Astrocyte of the cerebellum (primary cell): ENCODE measurements at regions not wholly inside any gene's neighbourhood (a gene's known extent, or its start where the extent isn't known, plus 50 kb on each side); places are given as distances from the start of the nearest gene placed in this dataset.

Experiments
- DNase-seq: peaks from one replicate; pipeline ENCODE4 v3.0.0-alpha.2; 2011; ENCODE audit warnings: low read depth
- H3K4me3 ChIP-seq: 2 replicates; pipeline ENCODE4 v1.5.1; 2011; ENCODE audit warnings: mild to moderate bottlenecking, low read depth, low read length, moderate library complexity
- in situ Hi-C: cut with HindIII; loops from 2 replicates; pipeline ENCODE4 v1.10.0; 2017; ENCODE audit warnings: low sequenced_read_pairs
- TF ChIP-seq, protein P1 (sequence below): IDR thresholded peaks from 2 replicates; pipeline ENCODE4 v1.5.1; 2012; ENCODE audit warnings: low read length, low read depth, moderate library complexity, mild to moderate bottlenecking; ENCODE audit errors: missing control alignments

- no peak for DNase-seq
- no peak overlapping the region for H3K4me3 ChIP-seq
- TF ChIP-seq, protein P1, sequence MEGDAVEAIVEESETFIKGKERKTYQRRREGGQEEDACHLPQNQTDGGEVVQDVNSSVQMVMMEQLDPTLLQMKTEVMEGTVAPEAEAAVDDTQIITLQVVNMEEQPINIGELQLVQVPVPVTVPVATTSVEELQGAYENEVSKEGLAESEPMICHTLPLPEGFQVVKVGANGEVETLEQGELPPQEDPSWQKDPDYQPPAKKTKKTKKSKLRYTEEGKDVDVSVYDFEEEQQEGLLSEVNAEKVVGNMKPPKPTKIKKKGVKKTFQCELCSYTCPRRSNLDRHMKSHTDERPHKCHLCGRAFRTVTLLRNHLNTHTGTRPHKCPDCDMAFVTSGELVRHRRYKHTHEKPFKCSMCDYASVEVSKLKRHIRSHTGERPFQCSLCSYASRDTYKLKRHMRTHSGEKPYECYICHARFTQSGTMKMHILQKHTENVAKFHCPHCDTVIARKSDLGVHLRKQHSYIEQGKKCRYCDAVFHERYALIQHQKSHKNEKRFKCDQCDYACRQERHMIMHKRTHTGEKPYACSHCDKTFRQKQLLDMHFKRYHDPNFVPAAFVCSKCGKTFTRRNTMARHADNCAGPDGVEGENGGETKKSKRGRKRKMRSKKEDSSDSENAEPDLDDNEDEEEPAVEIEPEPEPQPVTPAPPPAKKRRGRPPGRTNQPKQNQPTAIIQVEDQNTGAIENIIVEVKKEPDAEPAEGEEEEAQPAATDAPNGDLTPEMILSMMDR: no peak
- in situ Hi-C loops: no loop called here
Observed at GRCh38 chr10:16352146-16352545, 84.7 kb upstream of the PTER start.

- no peak overlapping the region for H3K4me3 ChIP-seq
- in situ Hi-C loops: no loop called here
- TF ChIP-seq, protein P1: no peak
- DNase-seq: no peak
Observed at GRCh38 chr10:16360001-16360400, 76.8 kb upstream of the PTER start.

DNA sequence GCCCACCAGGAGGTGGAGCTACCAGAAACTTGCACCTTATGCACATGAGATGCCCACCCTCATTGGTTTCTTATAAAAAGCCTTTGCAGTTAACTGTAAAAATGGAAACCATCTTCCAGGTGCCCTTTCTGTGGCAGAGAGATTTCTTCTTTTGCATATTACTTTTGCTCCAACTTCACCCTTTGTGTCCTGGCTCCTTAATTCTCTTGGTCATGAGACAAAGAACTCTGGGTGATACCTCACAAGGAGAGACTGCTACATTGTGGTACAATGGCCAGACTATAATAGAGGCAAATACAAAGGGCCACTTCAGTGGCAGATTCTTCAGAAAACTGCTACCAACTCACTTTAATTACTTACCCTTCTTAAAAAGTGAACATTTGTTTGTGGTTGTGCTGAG lies 76.4 kb upstream of the PTER start:
- TF ChIP-seq, protein P1: no peak
- no peak overlapping the region for H3K4me3 ChIP-seq
- DNase-seq: no peak
- in situ Hi-C loops: no loop called here

DNA sequence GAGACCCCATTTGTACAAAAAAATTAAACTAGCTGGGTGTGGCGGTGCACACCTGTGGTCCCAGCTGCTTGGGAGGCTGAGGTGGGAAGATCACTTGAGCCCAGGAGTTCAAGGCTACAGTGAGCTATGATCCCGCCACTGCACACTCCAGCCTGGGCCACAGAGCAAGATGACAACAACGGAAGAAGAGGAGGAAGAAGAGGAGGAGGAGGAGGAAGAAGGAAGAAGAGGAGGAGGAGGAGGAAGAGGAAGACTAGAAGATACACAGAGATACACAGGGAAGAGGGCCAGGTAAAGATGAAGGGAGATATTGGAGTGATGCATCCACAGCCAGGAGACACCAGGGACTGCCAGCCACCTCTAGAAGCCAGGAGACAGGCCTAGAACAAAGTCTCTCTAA lies 75.7 kb upstream of the PTER start:
- no peak overlapping the region for H3K4me3 ChIP-seq
- no peak for DNase-seq
- in situ Hi-C loops: no loop called here
- TF ChIP-seq, protein P1: no peak

- DNase-seq: no peak
- TF ChIP-seq, protein P1: no peak
- no peak overlapping the region for H3K4me3 ChIP-seq
- in situ Hi-C loops: no loop called here
Observed at GRCh38 chr10:16363741-16364140, 73.1 kb upstream of the PTER start.

DNA sequence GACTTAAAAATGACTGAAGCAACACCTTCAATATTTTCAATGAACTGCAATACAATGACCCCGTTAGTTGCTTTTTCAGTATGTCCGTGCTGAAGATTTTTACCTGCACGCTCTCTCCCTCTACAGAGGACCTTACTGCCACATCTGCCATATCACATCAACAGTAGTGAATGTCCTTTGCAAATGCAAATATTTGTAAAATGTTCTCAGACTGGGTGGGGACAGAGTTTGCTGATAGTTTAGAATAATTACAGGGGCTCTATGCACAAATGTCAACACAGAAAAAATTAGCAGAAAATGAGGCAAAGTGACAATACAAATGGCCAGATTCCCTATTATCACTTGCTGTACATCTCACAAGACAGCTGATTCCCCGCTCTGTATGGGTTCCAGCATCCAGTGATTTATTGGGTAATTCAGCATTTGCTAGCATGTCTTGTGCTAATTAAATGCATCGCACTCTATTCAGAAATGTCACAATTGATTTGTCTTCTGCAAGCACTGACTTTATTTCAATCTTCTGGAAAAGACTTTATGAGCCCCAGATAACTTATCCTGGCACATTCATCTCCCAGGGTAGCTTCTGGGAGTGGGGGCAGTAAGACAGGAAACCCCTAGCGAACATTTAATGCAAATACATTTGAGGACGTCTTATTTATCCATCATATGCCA lies 69.1 kb upstream of the PTER start:
- no peak for DNase-seq
- H3K4me3 ChIP-seq: no peak overlapping the region
- TF ChIP-seq, protein P1: no peak
- in situ Hi-C loops: no loop called here
